ENCODE measurements at regions not wholly inside any gene's neighbourhood (a gene's known extent, or its start where the extent isn't known, plus 50 kb on each side); places are given as distances from the start of the nearest gene placed in this dataset.

DNA sequence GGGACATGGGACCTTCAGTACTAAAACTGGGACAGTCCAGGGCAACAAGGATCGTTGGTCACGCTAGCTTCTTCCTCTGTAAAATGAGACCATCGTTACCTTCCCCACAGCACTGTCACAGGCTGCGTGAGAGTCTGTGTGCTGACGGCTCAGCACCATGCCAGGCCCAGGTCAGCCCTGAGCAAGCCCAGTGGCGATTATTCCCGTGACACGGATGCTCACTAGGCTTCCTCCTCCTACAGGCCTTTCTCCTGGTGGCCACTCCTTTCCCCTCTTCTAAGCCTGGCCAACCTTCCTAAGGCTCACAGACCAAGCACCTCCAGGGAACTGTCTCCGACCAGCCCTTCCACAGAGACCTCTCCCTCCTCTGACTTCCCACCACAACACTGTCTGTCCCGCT lies 69.3 kb upstream of the RUNX3 start:
- H3K9me3 ChIP-seq: no peaks in the 10 kb centered on the region
- no peaks in the 10 kb centered on the region for H3K36me3 ChIP-seq (replicated peaks)
- H3K4me1 ChIP-seq: no peaks in the 10 kb centered on the region
- H3K27me3 ChIP-seq (ENCODE audit: low read depth): no peaks in the 10 kb centered on the region
- in situ Hi-C loops (cut with MboI; ENCODE audit: low sequenced_read_pairs): no loop called here
- no peak for DNase-seq (ENCODE audit: low spot score in 2 of 2)
- no peak overlapping the region for H3K4me3 ChIP-seq

- Histone ChIP-seq H3K4me3 (no peak overlapping the region), H3K9me3 (no peaks in the 10 kb centered on the region), H3K4me1 (no peaks in the 10 kb centered on the region), H3K27me3 (ENCODE audit: low read depth) (no peaks in the 10 kb centered on the region), H3K36me3 (replicated peaks) (no peaks in the 10 kb centered on the region)
- in situ Hi-C loops (cut with MboI; ENCODE audit: low sequenced_read_pairs): no loop called here
- no peak for DNase-seq (ENCODE audit: low spot score in 2 of 2)
Measured at GRCh38 chr1:24998563-24999245, 68.6 kb upstream of the RUNX3 start.

GRCh38 chr1:24996983-24997893 lies 67.2 kb upstream of the RUNX3 start:
- Histone ChIP-seq H3K9me3 (no peaks in the 10 kb centered on the region), H3K4me3 (no peak overlapping the region), H3K4me1 (no peaks in the 10 kb centered on the region), H3K36me3 (replicated peaks) (no peaks in the 10 kb centered on the region), H3K27me3 (ENCODE audit: low read depth) (no peaks in the 10 kb centered on the region)
- DNase-seq (ENCODE audit: low spot score in 2 of 2): no peak
- in situ Hi-C loops (cut with MboI; ENCODE audit: low sequenced_read_pairs): no loop called here

GRCh38 chr1:24996456-24996855 lies 66.4 kb upstream of the RUNX3 start:
- H3K4me1 ChIP-seq: no peaks in the 10 kb centered on the region
- no peaks in the 10 kb centered on the region for H3K9me3 ChIP-seq
- in situ Hi-C loops (cut with MboI; ENCODE audit: low sequenced_read_pairs): no loop called here
- no peak for DNase-seq (ENCODE audit: low spot score in 2 of 2)
- no peak overlapping the region for H3K4me3 ChIP-seq
- H3K36me3 ChIP-seq (replicated peaks): no peaks in the 10 kb centered on the region
- H3K27me3 ChIP-seq (ENCODE audit: low read depth): no peaks in the 10 kb centered on the region

- in situ Hi-C loops (cut with MboI; ENCODE audit: low sequenced_read_pairs): no loop called here
- Histone ChIP-seq H3K9me3 (no peaks in the 10 kb centered on the region), H3K27me3 (ENCODE audit: low read depth) (no peaks in the 10 kb centered on the region), H3K4me3 (no peak overlapping the region), H3K4me1 (no peaks in the 10 kb centered on the region), H3K36me3 (replicated peaks) (no peaks in the 10 kb centered on the region)
- DNase-seq (ENCODE audit: low spot score in 2 of 2): no peak
Measured at GRCh38 chr1:24995661-24996060, 65.6 kb upstream of the RUNX3 start.

- in situ Hi-C loops (cut with MboI; ENCODE audit: low sequenced_read_pairs): no loop called here
- no peaks in the 10 kb centered on the region for H3K4me1 ChIP-seq
- H3K9me3 ChIP-seq: no peaks in the 10 kb centered on the region
- DNase-seq (ENCODE audit: low spot score in 2 of 2): no peak
- H3K27me3 ChIP-seq (ENCODE audit: low read depth): no peaks in the 10 kb centered on the region
- H3K4me3 ChIP-seq: no peak overlapping the region
- H3K36me3 ChIP-seq (replicated peaks): no peaks in the 10 kb centered on the region
Measured at GRCh38 chr1:24995140-24995539, 65.1 kb upstream of the RUNX3 start.

GRCh38 chr1:24993871-24994580 lies 64.0 kb upstream of the RUNX3 start:
- Histone ChIP-seq H3K4me1 (no peaks in the 10 kb centered on the region), H3K36me3 (replicated peaks) (no peaks in the 10 kb centered on the region), H3K27me3 (ENCODE audit: low read depth) (no peaks in the 10 kb centered on the region), H3K9me3 (no peaks in the 10 kb centered on the region), H3K4me3 (no peak overlapping the region)
- in situ Hi-C loops (cut with MboI; ENCODE audit: low sequenced_read_pairs): no loop called here
- no peak for DNase-seq (ENCODE audit: low spot score in 2 of 2)

DNA sequence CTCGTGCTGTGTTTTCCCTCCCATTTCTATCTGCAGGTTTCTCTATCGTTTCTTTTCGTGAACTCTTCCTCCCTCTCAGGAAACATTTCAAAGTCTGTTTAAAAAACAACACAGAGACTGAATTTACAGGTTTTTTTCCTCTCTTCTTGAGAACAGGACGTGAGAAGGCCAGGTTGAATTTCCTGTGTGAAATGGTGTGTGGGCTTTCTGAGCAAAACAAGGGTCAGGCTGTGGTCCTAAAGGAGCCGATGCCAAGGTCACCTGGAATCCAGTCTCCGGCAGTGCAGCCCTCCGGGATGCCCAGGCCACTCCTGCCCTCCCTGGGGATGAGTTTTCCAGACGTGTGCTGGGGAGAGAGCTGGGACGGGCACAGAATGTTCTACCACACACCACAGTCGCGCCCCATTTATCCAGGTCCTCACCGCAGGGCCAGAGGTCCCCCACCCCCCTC lies 62.7 kb upstream of the RUNX3 start:
- H3K9me3 ChIP-seq: no peaks in the 10 kb centered on the region
- DNase-seq (ENCODE audit: low spot score in 2 of 2): no peak
- H3K36me3 ChIP-seq (replicated peaks): no peaks in the 10 kb centered on the region
- H3K4me3 ChIP-seq: no peak overlapping the region
- no peaks in the 10 kb centered on the region for H3K4me1 ChIP-seq
- in situ Hi-C loops (cut with MboI; ENCODE audit: low sequenced_read_pairs): no loop called here
- H3K27me3 ChIP-seq (ENCODE audit: low read depth): no peaks in the 10 kb centered on the region

GRCh38 chr1:24992124-24992760 lies 62.2 kb upstream of the RUNX3 start:
- no peak for DNase-seq (ENCODE audit: low spot score in 2 of 2)
- Histone ChIP-seq H3K9me3 (no peaks in the 10 kb centered on the region), H3K36me3 (replicated peaks) (no peaks in the 10 kb centered on the region), H3K4me3 (no peak overlapping the region), H3K27me3 (ENCODE audit: low read depth) (no peaks in the 10 kb centered on the region), H3K4me1 (no peaks in the 10 kb centered on the region)
- in situ Hi-C loops (cut with MboI; ENCODE audit: low sequenced_read_pairs): no loop called here

GRCh38 chr1:24991697-24992096 lies 61.6 kb upstream of the RUNX3 start:
- no peak overlapping the region for H3K4me3 ChIP-seq
- no peaks in the 10 kb centered on the region for H3K4me1 ChIP-seq
- DNase-seq (ENCODE audit: low spot score in 2 of 2): no peak
- H3K36me3 ChIP-seq (replicated peaks): no peaks in the 10 kb centered on the region
- H3K9me3 ChIP-seq: no peaks in the 10 kb centered on the region
- no peaks in the 10 kb centered on the region for H3K27me3 ChIP-seq (ENCODE audit: low read depth)
- in situ Hi-C loops (cut with MboI; ENCODE audit: low sequenced_read_pairs): no loop called here

GRCh38 chr1:24990779-24991641 lies 60.9 kb upstream of the RUNX3 start:
- Histone ChIP-seq H3K4me3 (no peak overlapping the region), H3K27me3 (ENCODE audit: low read depth) (no peaks in the 10 kb centered on the region), H3K36me3 (replicated peaks) (no peaks in the 10 kb centered on the region), H3K4me1 (no peaks in the 10 kb centered on the region), H3K9me3 (no peaks in the 10 kb centered on the region)
- in situ Hi-C loops (cut with MboI; ENCODE audit: low sequenced_read_pairs): no loop called here
- DNase-seq (ENCODE audit: low spot score in 2 of 2): no peak

DNA sequence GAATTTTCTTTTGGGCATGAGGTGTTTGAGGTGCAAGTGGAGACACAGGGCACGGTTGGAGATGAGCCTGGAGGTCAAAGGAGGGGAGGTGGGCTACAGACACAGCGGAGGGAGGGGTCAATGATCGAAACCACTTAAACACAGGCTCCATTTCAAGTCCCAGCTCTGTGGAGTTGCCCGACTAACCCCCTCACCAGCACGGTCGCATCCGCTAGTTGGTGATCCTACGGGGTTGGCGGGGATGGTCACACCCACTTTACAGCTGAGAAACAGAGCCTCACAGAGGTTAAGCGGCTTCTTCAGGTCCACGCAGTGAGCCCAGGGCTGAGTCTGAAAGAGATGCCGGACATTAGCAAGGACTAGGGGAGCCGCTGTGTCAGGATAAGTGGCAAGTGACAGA lies 60.1 kb upstream of the RUNX3 start:
- Histone ChIP-seq H3K9me3 (no peaks in the 10 kb centered on the region), H3K27me3 (ENCODE audit: low read depth) (no peaks in the 10 kb centered on the region), H3K36me3 (replicated peaks) (no peaks in the 10 kb centered on the region), H3K4me1 (no peaks in the 10 kb centered on the region), H3K4me3 (no peak overlapping the region)
- in situ Hi-C loops (cut with MboI; ENCODE audit: low sequenced_read_pairs): no loop called here
- no peak for DNase-seq (ENCODE audit: low spot score in 2 of 2)

GRCh38 chr1:24989082-24989481 lies 59.0 kb upstream of the RUNX3 start:
- Histone ChIP-seq H3K4me3 (no peak overlapping the region), H3K36me3 (replicated peaks) (no peaks in the 10 kb centered on the region), H3K4me1 (no peaks in the 10 kb centered on the region), H3K9me3 (no peaks in the 10 kb centered on the region), H3K27me3 (ENCODE audit: low read depth) (no peaks in the 10 kb centered on the region)
- in situ Hi-C loops (cut with MboI; ENCODE audit: low sequenced_read_pairs): no loop called here
- DNase-seq (ENCODE audit: low spot score in 2 of 2): no peak

Measured in HAP-1 (cell line).